Uterus (tissue), 3 donors: ENCODE measurements at regions not wholly inside any gene's neighbourhood (a gene's known extent, or its start where the extent isn't known, plus 50 kb on each side); places are given as distances from the start of the nearest gene placed in this dataset.
A peak's percentile ranks its signal among the peaks of the same experiment; 100 is the strongest.

ENCODE experiments used
- DNase-seq, 2 donors: peaks; one replicate each; pipeline ENCODE4 v3.0.0-alpha.2; 2019 to 2020
- H3K27ac ChIP-seq, 2 donors: fragments of 200-600 bp; sonication (generic); 1 replicate in 1 of 2; 2 replicates in 1 of 2; pipeline ENCODE4 v1.5.1; 2016 to 2018
- H3K27me3 ChIP-seq, 2 donors: fragments of 200-600 bp; sonication (generic); one replicate each; pipeline ENCODE4 v1.5.1; 2018 to 2019; ENCODE audit warnings: control low read depth in 1 of 2
- H3K36me3 ChIP-seq, 2 donors: fragments of 200-600 bp; sonication (generic); one replicate each; pipeline ENCODE4 v1.5.1; 2019; ENCODE audit warnings: control low read depth in 1 of 2
- H3K4me1 ChIP-seq, 2 donors: fragments of 200-600 bp; sonication (generic); one replicate each; pipeline ENCODE4 v1.5.1; 2018 to 2019; ENCODE audit warnings: control low read depth in 1 of 2
- H3K4me3 ChIP-seq, 2 donors: fragments of 200-600 bp; sonication (generic); 1 replicate in 1 of 2; 2 replicates in 1 of 2; pipeline ENCODE4 v1.5.1; 2018 to 2019; ENCODE audit warnings: mild to moderate bottlenecking in 1 of 2
- H3K9me3 ChIP-seq, 2 donors: fragments of 200-600 bp; sonication (generic); one replicate each; pipeline ENCODE4 v1.5.1; 2019; ENCODE audit warnings: control low read depth in 1 of 2
- CTCF ChIP-seq, 4 experiments: fragments of 200-600 bp in 2 of 4; fragments of 450-650 bp in 2 of 4; sonication (generic) in 2 of 4; IDR thresholded peaks; one replicate each; pipeline ENCODE4 v1.5.1; 2016 to 2019; ENCODE audit warnings: antibody characterized with exemption in 4 of 4, mild to moderate bottlenecking in 2 of 4, moderate library complexity in 1 of 4
- POLR2A ChIP-seq, 2 donors: fragments of 450-650 bp; IDR thresholded peaks; one replicate each; pipeline ENCODE4 v1.6.1; 2016; ENCODE audit warnings: antibody characterized with exemption in 2 of 2, mild to moderate bottlenecking in 1 of 2, moderate library complexity in 1 of 2
- intact Hi-C: fragments of 100-400 bp; cut with DNase I; formaldehyde crosslinking; loops from one replicate; pipeline ENCODE4 v1.15.1; 2023; ENCODE audit warnings: low total_unique reads
- donor health status: DM: yes; HTN: yes; CAD: no.

- Histone ChIP-seq H3K27ac (no peak overlapping the region), H3K4me1 (no peaks in the 10 kb centered on the region), H3K27me3 (no peaks in the 10 kb centered on the region), H3K4me3 (no peak overlapping the region), H3K36me3 (no peaks in the 10 kb centered on the region), H3K9me3 (no peaks in the 10 kb centered on the region)
- DNase-seq, result no peak
- no peak for TF ChIP-seq POLR2A (IDR thresholded peaks at IDR 0.05)
- no peak for TF ChIP-seq CTCF (IDR thresholded peaks at IDR 0.05)
- intact Hi-C loops, result no loop called here
These were observed 89.1 kb upstream of the GLIS3 start for GRCh38 chr9:4389003-4389402.

- intact Hi-C loops, result no loop called here
- Histone ChIP-seq H3K4me1 (no peaks in the 10 kb centered on the region), H3K36me3 (no peaks in the 10 kb centered on the region), H3K9me3 (no peaks in the 10 kb centered on the region), H3K27ac (no peak overlapping the region), H3K27me3 (no peaks in the 10 kb centered on the region), H3K4me3 (no peak overlapping the region)
- DNase-seq, result no peak
- no peak for TF ChIP-seq CTCF (IDR thresholded peaks at IDR 0.05)
- TF ChIP-seq POLR2A (IDR thresholded peaks at IDR 0.05), result no peak
These were observed 87.0 kb upstream of the GLIS3 start for GRCh38 chr9:4386819-4387218.

- no peaks in the 10 kb centered on the region for H3K36me3 ChIP-seq
- TF ChIP-seq POLR2A (IDR thresholded peaks at IDR 0.05), result no peak
- no peak for TF ChIP-seq CTCF (IDR thresholded peaks at IDR 0.05)
- intact Hi-C loops, result no loop called here
- H3K27ac ChIP-seq, result no peak overlapping the region
- no peaks in the 10 kb centered on the region for H3K27me3 ChIP-seq
- H3K4me3 ChIP-seq, result no peak overlapping the region
- DNase-seq, result no peak
- no peaks in the 10 kb centered on the region for H3K9me3 ChIP-seq
- no peaks in the 10 kb centered on the region for H3K4me1 ChIP-seq
These were observed 84.9 kb upstream of the GLIS3 start for GRCh38 chr9:4384750-4385149.

- TF ChIP-seq POLR2A (IDR thresholded peaks at IDR 0.05) (no peak), CTCF (IDR thresholded peaks at IDR 0.05) (peak in 2 of 4 experiments; percentile 20 to 46)
- no peak overlapping the region for H3K4me3 ChIP-seq
- intact Hi-C loops, result no loop called here
- H3K27me3 ChIP-seq, result no peaks in the 10 kb centered on the region
- H3K4me1 ChIP-seq, result no peaks in the 10 kb centered on the region
- no peaks in the 10 kb centered on the region for H3K9me3 ChIP-seq
- H3K36me3 ChIP-seq, result no peaks in the 10 kb centered on the region
- no peak for DNase-seq
- no peak overlapping the region for H3K27ac ChIP-seq
These were observed 83.0 kb upstream of the GLIS3 start for GRCh38 chr9:4382722-4383317.

DNA sequence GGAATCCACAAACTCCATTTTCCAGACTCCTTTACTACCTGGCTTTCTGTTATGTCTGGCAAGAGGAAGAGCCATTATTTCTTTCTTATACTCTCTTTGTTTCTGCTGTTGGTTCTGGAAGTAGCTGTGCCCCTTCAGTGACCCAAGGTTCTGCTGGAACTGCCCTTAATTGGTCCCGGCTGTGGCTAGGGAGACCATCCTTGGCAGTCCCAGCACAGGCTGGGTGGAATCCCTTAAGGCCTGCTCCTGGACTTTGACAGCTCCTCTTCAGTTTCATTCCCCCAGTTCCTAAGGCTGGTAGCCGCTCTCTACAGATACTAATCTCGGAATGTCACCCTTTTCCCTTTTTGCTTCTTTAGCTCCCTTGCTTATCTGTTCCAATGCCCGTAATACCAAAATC is 81.9 kb upstream of the GLIS3 start:
- Histone ChIP-seq H3K36me3 (no peaks in the 10 kb centered on the region), H3K4me1 (no peaks in the 10 kb centered on the region), H3K27ac (no peak overlapping the region), H3K27me3 (no peaks in the 10 kb centered on the region), H3K9me3 (no peaks in the 10 kb centered on the region), H3K4me3 (no peak overlapping the region)
- no peak for DNase-seq
- intact Hi-C loops, result no loop called here
- TF ChIP-seq POLR2A (IDR thresholded peaks at IDR 0.05) (no peak), CTCF (IDR thresholded peaks at IDR 0.05) (no peak)
